ENCODE measurements at regions not wholly inside any gene's neighbourhood (a gene's known extent, or its start where the extent isn't known, plus 50 kb on each side); places are given as distances from the start of the nearest gene placed in this dataset.

DNA sequence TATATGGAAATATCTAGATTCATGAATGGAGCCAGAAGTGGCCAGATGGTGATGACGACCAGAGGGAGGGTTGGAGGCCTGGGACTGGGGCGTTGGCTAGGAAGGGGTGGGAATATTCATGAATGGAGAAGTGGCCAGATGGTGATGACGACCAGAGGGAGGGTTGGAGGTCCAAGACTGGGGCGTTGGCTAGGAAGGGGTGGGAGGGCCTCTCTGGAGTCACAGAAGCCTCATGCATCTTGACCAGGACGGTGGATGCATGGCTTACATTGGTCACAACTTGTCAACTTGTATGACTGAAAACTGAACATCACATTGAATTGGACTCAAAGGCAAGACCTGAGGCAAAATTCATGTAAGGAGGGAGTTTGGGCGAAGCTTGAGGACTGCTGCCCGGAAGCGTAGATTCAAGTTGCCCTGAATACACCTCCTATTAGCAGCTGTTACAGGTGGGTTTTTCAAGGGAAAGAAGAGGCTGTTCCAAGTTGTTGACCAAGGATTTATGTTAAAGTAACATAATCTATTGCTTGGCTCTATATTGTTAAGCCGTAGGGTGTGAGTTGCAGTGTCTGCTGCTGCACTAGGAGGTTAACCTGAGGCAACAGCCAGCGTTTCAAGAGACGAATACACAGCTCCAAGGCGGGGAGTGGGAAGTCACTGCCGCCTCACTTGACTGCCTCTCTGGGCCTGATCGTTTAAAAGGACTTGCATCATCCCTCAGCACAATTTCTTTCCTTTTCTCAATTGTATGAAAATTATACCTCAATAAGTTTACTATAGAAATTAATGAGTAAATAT, 55.1 kb upstream of the FAM20C start:
- DNase-seq (ENCODE audit: low spot score): no peak
- in situ Hi-C loops (cut with MboI; ENCODE audit: low sequenced_read_pairs, unreplicated experiment): no loop called here
- TF ChIP-seq, protein P1, sequence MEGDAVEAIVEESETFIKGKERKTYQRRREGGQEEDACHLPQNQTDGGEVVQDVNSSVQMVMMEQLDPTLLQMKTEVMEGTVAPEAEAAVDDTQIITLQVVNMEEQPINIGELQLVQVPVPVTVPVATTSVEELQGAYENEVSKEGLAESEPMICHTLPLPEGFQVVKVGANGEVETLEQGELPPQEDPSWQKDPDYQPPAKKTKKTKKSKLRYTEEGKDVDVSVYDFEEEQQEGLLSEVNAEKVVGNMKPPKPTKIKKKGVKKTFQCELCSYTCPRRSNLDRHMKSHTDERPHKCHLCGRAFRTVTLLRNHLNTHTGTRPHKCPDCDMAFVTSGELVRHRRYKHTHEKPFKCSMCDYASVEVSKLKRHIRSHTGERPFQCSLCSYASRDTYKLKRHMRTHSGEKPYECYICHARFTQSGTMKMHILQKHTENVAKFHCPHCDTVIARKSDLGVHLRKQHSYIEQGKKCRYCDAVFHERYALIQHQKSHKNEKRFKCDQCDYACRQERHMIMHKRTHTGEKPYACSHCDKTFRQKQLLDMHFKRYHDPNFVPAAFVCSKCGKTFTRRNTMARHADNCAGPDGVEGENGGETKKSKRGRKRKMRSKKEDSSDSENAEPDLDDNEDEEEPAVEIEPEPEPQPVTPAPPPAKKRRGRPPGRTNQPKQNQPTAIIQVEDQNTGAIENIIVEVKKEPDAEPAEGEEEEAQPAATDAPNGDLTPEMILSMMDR (IDR thresholded peaks at IDR 0.05; ENCODE audit: borderline replicate concordance, control extremely low read depth, extremely low read depth, insufficient read depth, missing control alignments): no peak

DNA sequence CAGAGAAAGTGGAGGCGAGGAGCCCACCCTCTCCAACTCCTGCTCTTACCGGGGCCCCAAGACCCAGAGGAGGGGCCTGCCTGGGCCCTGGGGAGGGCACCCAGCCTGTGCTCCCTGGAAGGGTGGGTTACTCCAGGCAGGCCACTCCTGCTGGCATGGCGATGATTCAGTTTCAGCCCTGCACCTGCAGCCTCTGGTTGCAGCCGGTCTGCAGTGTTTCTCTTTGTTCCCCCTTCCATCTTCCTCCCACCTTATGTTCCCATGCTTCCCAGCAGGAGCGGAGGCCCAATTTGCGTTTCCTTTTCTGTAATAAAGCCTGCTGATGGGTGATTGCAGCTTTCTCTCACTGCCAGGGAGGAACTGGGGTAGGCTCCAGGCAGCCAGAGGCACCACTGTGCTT, 53.2 kb upstream of the FAM20C start:
- in situ Hi-C loops (cut with MboI; ENCODE audit: low sequenced_read_pairs, unreplicated experiment): no loop called here
- TF ChIP-seq, protein P1 (IDR thresholded peaks at IDR 0.05; ENCODE audit: borderline replicate concordance, control extremely low read depth, extremely low read depth, insufficient read depth, missing control alignments): no peak

DNA sequence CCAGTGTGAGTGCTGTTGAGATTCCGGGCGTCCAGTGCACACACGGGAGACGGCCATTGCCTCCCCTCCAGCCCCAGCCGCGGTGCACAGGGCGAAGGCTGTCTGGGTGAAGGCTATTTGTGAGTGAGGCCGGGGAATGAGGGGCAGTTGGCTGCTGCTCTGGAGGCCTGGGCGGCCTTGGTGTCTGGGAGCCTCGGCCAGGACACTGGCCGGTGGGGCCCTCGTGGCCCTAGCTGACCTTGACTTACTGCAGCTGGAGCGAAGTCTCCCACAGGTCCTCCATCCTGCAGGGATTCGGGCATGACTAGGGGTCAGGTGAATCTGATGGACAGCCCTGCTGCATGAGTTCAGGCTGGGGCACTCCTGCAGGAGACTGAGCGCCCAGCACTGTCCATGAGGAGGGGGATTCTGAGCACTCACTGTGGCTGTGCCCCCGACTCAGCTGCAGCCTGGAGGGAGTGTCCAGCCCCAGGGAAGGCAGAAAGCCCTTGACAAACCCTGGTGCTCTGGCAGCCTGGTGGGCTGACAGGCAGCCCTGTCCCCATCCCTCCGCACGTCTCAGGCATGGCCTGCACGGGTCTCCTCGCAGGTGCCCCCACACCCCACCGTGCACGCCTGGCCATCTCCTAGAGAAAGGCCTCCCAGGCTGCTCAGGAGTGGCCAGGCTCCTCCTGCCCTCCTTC, 52.7 kb upstream of the FAM20C start:
- TF ChIP-seq, protein P1 (IDR thresholded peaks at IDR 0.05; ENCODE audit: borderline replicate concordance, control extremely low read depth, extremely low read depth, insufficient read depth, missing control alignments): no peak
- DNase-seq (ENCODE audit: low spot score): no peak
- in situ Hi-C loops (cut with MboI; ENCODE audit: low sequenced_read_pairs, unreplicated experiment): no loop called here

More for the DNA sequence above, 53.2 kb upstream of the FAM20C start:
- DNase-seq (ENCODE audit: low spot score): no peak

DNA sequence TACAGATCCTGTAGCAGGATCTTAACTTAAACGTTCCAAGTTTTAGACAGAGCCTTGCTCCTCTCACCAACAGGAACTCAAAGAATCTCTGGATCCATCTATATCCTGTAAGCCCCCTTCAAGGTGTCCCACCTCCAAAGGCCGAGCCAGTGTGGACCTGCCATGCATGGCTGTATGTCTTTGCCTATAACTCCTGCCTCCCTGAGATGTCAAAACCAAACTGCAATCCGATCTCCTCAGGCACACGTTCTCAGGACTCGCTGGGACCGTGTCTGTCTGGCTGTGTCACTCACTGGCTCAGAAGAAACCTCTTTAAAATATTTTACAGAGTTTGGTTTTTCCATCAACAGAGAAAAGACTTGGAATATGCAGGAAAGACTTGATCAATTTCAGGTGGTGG, 51.4 kb upstream of the FAM20C start:
- no peak for DNase-seq (ENCODE audit: low spot score)
- in situ Hi-C loops (cut with MboI; ENCODE audit: low sequenced_read_pairs, unreplicated experiment): no loop called here
- TF ChIP-seq, protein P1 (IDR thresholded peaks at IDR 0.05; ENCODE audit: borderline replicate concordance, control extremely low read depth, extremely low read depth, insufficient read depth, missing control alignments): no peak

DNA sequence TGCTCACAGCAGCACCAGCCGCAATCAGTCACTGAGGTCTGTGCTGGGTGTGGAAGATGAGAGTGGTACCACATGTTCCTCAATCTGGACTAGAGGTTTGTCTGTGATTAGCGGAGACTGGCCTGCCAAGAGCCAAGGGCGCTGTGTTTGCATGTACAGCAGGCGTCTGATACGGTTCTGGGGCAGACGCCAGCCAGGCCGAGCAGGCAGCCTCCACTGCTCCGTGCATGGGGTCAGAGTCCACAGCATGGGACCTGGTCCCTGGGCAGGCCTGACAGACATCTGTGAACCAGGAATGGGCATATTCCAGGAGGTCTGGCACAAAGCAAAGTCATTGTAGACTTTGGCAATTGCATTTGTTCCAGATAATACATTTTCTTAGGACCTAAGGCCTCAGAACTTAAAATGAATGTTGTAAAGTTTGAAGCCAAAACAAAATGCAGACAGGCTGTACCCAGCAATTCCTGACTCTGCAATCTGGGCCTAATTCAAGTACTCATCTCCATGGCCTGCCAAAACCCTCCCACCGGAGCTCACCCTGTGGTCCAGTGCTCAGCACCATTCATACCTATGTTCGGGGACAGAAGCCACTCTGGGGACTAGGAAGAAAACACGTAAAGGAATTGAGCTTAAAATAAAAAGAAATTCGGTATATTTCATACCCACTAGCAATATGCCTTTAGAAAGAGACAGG, 50.0 kb upstream of the FAM20C start:
- no peak for DNase-seq (ENCODE audit: low spot score)
- in situ Hi-C loops (cut with MboI; ENCODE audit: low sequenced_read_pairs, unreplicated experiment): no loop called here
- TF ChIP-seq, protein P1 (IDR thresholded peaks at IDR 0.05; ENCODE audit: borderline replicate concordance, control extremely low read depth, extremely low read depth, insufficient read depth, missing control alignments): no peak
